B cell (primary cell): ENCODE measurements at regions not wholly inside any gene's neighbourhood (a gene's known extent, or its start where the extent isn't known, plus 50 kb on each side); places are given as distances from the start of the nearest gene placed in this dataset.

Experiments used
- ATAC-seq: fragments of 200-7000 bp; cut with Tn5 transposase; one replicate; pipeline ENCODE4 v1.10.0; 2021; ENCODE audit warnings: low read depth, mild to moderate bottlenecking, moderate number of reproducible peaks, moderate library complexity
- CTCF ChIA-PET: fragments of 350-600 bp; sonication (Branson Sonifier 250); formaldehyde crosslinking; loops from one replicate; lab custom pipeline; 2021; ENCODE audit warnings: antibody characterized with exemption, inconsistent platforms; lab: Charles Lee
- POLR2A ChIA-PET: fragments of 350-600 bp; sonication (Branson Sonifier 250); formaldehyde crosslinking; loops from one replicate; lab custom pipeline; 2021; ENCODE audit warnings: antibody characterized with exemption; lab: Charles Lee
- DNase-seq: peaks from one replicate; pipeline ENCODE4 v3.0.0; 2013
- H2AFZ ChIP-seq: 2 replicates; pipeline ENCODE4 v1.6.1; 2012; ENCODE audit warnings: mild to moderate bottlenecking, low read depth, low read length; ENCODE audit not compliant: insufficient read depth, poor library complexity, severe bottlenecking
- H3K27ac ChIP-seq, 2 donors: 1 replicate in 1 of 2; 2 replicates in 1 of 2; pipeline ENCODE4 v1.5.1; 2012 to 2013; ENCODE audit warnings: low read length in 2 of 2, mild to moderate bottlenecking in 2 of 2, moderate library complexity in 1 of 2
- H3K27me3 ChIP-seq, 4 experiments: fragments of 200-600 bp in 1 of 4; sonication (generic) in 1 of 4; replicated peaks in 1 of 4; 1 replicate in 2 of 4; 2 replicates in 2 of 4; pipeline versions ENCODE4 v1.6.1 to v1.7.0; 2013 to 2016; ENCODE audit warnings: low read length in 3 of 4, mild to moderate bottlenecking in 2 of 4, mixed read lengths in 1 of 4, moderate library complexity in 1 of 4; ENCODE audit not compliant: insufficient read depth in 4 of 4, control insufficient read depth in 3 of 4; ENCODE audit errors: control extremely low read depth in 1 of 4
- H3K36me3 ChIP-seq, 2 experiments: replicated peaks in 1 of 2; 1 replicate in 1 of 2; 2 replicates in 1 of 2; pipeline versions ENCODE4 v1.6.1 to v1.7.1; 2013; ENCODE audit warnings: low read length in 1 of 2; ENCODE audit not compliant: insufficient read depth in 2 of 2, control insufficient read depth in 1 of 2; ENCODE audit errors: control extremely low read depth in 1 of 2, extremely low read depth in 1 of 2
- H3K4me1 ChIP-seq, 2 donors: fragments of 200-600 bp in 1 of 2; sonication (generic) in 1 of 2; 1 replicate in 1 of 2; 2 replicates in 1 of 2; pipeline versions ENCODE4 v1.5.1 to v1.6.1; 2013 to 2017; ENCODE audit warnings: low read length in 2 of 2; ENCODE audit not compliant: control insufficient read depth in 2 of 2, insufficient read depth in 2 of 2
- H3K4me2 ChIP-seq: replicated peaks from 2 replicates; pipeline ENCODE3; 2012; ENCODE audit warnings: mild to moderate bottlenecking, low read depth, low read length; ENCODE audit not compliant: poor library complexity, severe bottlenecking
- H3K4me3 ChIP-seq, 5 experiments: fragments of 200-600 bp in 1 of 5; sonication (generic) in 1 of 5; 1 replicate in 3 of 5; 2 replicates in 2 of 5; pipeline versions ENCODE4 v1.5.1 to v1.7.0; 2011 to 2016; ENCODE audit warnings: low read length in 4 of 5, mild to moderate bottlenecking in 4 of 5, low read depth in 2 of 5, control low read depth in 1 of 5, moderate library complexity in 1 of 5; ENCODE audit not compliant: insufficient read depth in 1 of 5; ENCODE audit errors: control extremely low read depth in 1 of 5, extremely low read depth in 1 of 5
- H3K79me2 ChIP-seq: fragments of 200-600 bp; sonication (generic); one replicate; pipeline ENCODE4 v1.6.0; 2016; ENCODE audit warnings: low read length; ENCODE audit not compliant: control insufficient read depth, insufficient read depth
- H3K9ac ChIP-seq: fragments of 200-600 bp; sonication (generic); 2 replicates; pipeline ENCODE4 v1.6.1; 2017; ENCODE audit warnings: mild to moderate bottlenecking, low read length, moderate library complexity
- H3K9me3 ChIP-seq, 3 donors: one replicate each; pipeline versions ENCODE4 v1.6.1 to v1.7.1; 2013; ENCODE audit warnings: low read length in 2 of 3; ENCODE audit not compliant: control insufficient read depth in 2 of 3, insufficient read depth in 1 of 3; ENCODE audit errors: control extremely low read depth in 1 of 3
- H4K20me1 ChIP-seq: 2 replicates; pipeline ENCODE4 v1.6.0; 2012; ENCODE audit warnings: mild to moderate bottlenecking, low read length; ENCODE audit not compliant: insufficient read depth, control insufficient read depth, poor library complexity, severe bottlenecking
- H3K27ac Mint-ChIP-seq: one replicate; pipeline ENCODE4 v1.8.0; 2021; ENCODE audit warnings: mixed read lengths
- H3K27me3 Mint-ChIP-seq: one replicate; pipeline ENCODE4 v1.8.0; 2021; ENCODE audit warnings: mixed read lengths
- H3K4me1 Mint-ChIP-seq: one replicate; pipeline ENCODE4 v1.8.0; 2021; ENCODE audit warnings: mixed read lengths
- H3K4me3 Mint-ChIP-seq: one replicate; pipeline ENCODE4 v1.8.0; 2021; ENCODE audit warnings: mixed read lengths
- H3K9me3 Mint-ChIP-seq: one replicate; pipeline ENCODE4 v1.8.0; 2022; ENCODE audit warnings: mixed read lengths; ENCODE audit not compliant: insufficient read depth
- CTCF ChIP-seq: fragments of 200-600 bp; IDR thresholded peaks from one replicate; pipeline ENCODE4 v1.8.0; 2022; ENCODE audit warnings: antibody characterized with exemption, mild to moderate bottlenecking
- EZH2 ChIP-seq: IDR thresholded peaks from 2 replicates; pipeline ENCODE4 v1.6.1; 2012; ENCODE audit warnings: borderline replicate concordance, low read depth, mild to moderate bottlenecking, moderate library complexity, low read length; ENCODE audit not compliant: insufficient read depth, poor library complexity, severe bottlenecking
- WGBS: methylation state at CpG from one replicate; pipeline ENCODE4 v1.1.5; 2013; ENCODE audit warnings: missing lambda C conversion rate; ENCODE audit not compliant: insufficient coverage; 5-methylcytosine and 5-hydroxymethylcytosine counted together
- intact Hi-C: fragments of 100-400 bp; cut with micrococcal nuclease; formaldehyde crosslinking; loops from one replicate; pipeline ENCODE4 v1.10.0; 2022

- Histone ChIP-seq H3K27me3 (no peaks in the 10 kb centered on the region), H3K9me3 (peaks cover 2 to 15% (median 9%) of the 10 kb centered on the region in 3 donors), H3K9ac (no peak overlapping the region), H4K20me1 (no peaks in the 10 kb centered on the region), H3K4me2 (no peak overlapping the region), H3K79me2 (no peaks in the 10 kb centered on the region), H3K27ac (no peak overlapping the region), H3K4me1 (no peaks in the 10 kb centered on the region), H2AFZ (no peak overlapping the region), H3K36me3 (no peaks in the 10 kb centered on the region), H3K4me3 (no peak overlapping the region)
- POLR2A ChIA-PET = no interaction called here
- intact Hi-C loops = no loop called here
- H3K4me1 Mint-ChIP-seq = no peaks in the 10 kb centered on the region
- no CpG with 5 or more reads among the region's 1 CpG for WGBS
- CTCF ChIA-PET = no interaction called here
- no peaks in the 10 kb centered on the region for H3K27me3 Mint-ChIP-seq
- no peak for DNase-seq
- TF ChIP-seq EZH2 (no peak), CTCF (no peak)
- H3K9me3 Mint-ChIP-seq = peaks cover 9% of the 10 kb centered on the region
- no peak overlapping the region for H3K27ac Mint-ChIP-seq
- no peak overlapping the region for H3K4me3 Mint-ChIP-seq
- ATAC-seq = no peak
Observed at GRCh38 chr6:155611742-155612141, 156.1 kb upstream of the NOX3 start.

- H3K27ac Mint-ChIP-seq = no peak overlapping the region
- Histone ChIP-seq H3K27ac (no peak overlapping the region), H3K4me2 (no peak overlapping the region), H3K9ac (no peak overlapping the region), H2AFZ (no peak overlapping the region), H3K9me3 (peaks cover 0 to 3% (median 0%) of the 10 kb centered on the region in 3 donors), H3K4me1 (no peaks in the 10 kb centered on the region), H4K20me1 (no peaks in the 10 kb centered on the region), H3K36me3 (no peaks in the 10 kb centered on the region), H3K4me3 (no peak overlapping the region), H3K79me2 (no peaks in the 10 kb centered on the region), H3K27me3 (no peaks in the 10 kb centered on the region)
- ChIA-PET CTCF (no interaction called here), POLR2A (no interaction called here)
- DNase-seq = no peak
- peaks cover 2% of the 10 kb centered on the region for H3K9me3 Mint-ChIP-seq
- intact Hi-C loops = no loop called here
- no peak overlapping the region for H3K4me3 Mint-ChIP-seq
- no peaks in the 10 kb centered on the region for H3K4me1 Mint-ChIP-seq
- TF ChIP-seq CTCF (no peak), EZH2 (no peak)
- no peak for ATAC-seq
- no peaks in the 10 kb centered on the region for H3K27me3 Mint-ChIP-seq
- 80% methylated on average over 1 of the region's 3 CpGs for WGBS
Observed at GRCh38 chr6:155604991-155605390, 149.4 kb upstream of the NOX3 start.
